ENCODE measurements at regions not wholly inside any gene's neighbourhood (a gene's known extent, or its start where the extent isn't known, plus 50 kb on each side); places are given as distances from the start of the nearest gene placed in this dataset.
A peak's percentile ranks its signal among the peaks of the same experiment; 100 is the strongest.

DNA sequence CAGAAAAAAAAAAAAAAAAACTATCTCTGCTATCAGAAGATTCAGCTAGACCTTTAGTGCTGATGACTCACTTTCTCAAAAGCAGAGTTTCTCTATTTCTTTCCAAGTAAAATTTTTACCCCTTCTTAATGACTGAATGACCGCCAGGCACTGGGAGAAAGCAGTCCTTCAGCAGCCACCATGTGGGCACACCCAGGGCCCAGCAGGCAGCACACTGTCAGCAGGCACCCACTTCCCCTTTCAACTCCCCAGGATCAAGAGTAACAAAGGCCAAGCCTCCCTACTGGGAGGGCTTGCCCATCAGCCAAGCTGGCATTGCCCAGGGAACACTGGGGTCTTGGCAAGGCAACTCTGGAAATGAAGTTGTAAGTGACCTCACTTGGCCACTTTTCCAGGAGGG lies 201.9 kb upstream of the MAMLD1 start:
- FAIRE-seq = no peak
- DNase-seq (ENCODE audit: extremely low spot score, insufficient read length, low read depth) = no peak

DNA sequence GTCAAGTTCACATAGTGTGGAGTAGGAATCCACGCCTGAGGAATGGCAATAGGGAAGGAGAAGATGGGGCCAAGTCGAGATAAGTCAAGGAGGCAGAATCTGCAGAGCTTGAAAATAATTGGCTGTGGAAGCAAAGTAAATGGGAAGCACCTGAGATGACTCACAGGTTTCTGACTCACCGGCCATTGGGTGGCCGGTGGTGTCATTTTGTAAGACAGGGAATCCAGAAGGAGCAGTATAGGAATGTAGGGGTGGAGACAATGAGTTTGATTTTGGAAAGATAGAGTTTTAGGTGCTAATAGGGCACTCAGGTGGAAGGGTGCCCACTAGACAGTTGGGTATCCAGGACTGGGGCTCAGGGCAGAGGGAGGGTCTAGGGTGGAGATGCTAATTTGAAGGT lies 201.0 kb upstream of the MAMLD1 start:
- no peak for FAIRE-seq
- DNase-seq (ENCODE audit: extremely low spot score, insufficient read length, low read depth) = no peak

DNA sequence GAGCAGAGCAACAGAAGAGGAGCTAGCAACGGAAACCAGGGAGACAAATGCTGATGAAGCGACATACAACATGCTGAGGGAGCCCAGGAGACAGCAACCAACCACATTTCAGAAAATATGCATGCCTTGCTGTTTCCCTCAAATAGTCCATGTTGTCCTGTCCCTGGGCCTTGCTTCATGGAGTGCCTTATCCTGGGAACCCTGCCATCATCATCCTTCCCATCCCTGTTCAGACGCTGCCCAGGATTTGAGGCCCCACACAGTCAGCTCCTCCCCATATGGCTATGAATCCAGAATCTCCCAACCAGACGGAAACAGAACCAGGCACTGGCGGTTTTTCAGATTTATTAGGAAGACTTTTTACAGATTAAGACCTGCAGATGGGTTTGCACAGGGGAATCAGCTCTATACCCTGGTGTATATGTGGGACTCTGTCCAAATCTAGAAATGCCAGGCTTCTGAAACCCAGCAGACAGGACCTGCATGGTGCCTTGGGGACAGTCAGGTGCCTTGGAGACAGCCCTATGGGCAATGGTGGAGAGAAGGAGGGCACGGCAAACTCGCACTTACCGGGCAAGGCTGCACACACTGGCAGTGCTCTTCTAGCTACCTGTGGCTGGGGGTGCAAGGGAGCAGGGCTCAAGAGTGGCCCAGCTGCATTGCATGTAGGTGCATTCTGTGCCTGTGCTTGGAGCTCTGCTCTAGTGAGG lies 199.7 kb upstream of the MAMLD1 start:
- DNase-seq (ENCODE audit: extremely low spot score, insufficient read length, low read depth) (no peak), FAIRE-seq (no peak)

DNA sequence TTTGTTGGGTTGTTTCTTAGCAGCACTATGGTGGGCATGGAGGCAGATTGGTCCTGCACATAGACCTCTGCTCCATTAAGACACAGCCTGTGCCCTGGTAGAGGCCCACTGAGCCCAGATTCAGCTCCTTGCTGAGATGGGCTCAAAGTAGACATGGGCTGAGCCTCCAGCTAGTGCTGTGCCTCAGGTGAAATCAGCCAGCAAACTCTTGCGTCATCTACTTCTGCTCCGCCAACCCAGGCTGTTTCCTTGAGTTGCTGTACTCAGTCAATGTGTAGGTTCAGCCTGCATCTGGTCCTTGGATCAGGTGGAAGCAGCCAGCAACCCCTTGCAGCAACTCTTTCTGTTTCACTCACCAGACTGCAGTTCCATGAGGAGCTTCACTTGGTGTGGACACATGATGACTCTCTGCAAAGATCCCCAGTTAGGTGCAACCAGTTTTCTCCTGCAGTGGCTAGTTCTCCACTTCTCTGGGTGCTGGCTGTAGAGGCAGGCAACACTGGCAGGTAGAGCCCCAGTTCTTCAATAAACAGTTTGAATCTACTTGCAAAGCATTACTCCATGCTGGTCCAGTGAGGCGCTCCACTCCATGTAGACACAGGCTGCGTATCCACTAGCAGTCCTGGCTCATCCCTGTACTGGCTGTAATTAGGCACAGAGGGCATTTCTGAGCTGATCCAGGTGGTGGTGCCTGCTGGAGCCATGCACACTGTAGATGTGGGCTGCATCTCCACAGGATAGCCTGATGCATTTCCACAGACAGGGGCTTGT lies 199.0 kb upstream of the MAMLD1 start:
- no peak for DNase-seq (ENCODE audit: extremely low spot score, insufficient read length, low read depth)
- FAIRE-seq = no peak

DNA sequence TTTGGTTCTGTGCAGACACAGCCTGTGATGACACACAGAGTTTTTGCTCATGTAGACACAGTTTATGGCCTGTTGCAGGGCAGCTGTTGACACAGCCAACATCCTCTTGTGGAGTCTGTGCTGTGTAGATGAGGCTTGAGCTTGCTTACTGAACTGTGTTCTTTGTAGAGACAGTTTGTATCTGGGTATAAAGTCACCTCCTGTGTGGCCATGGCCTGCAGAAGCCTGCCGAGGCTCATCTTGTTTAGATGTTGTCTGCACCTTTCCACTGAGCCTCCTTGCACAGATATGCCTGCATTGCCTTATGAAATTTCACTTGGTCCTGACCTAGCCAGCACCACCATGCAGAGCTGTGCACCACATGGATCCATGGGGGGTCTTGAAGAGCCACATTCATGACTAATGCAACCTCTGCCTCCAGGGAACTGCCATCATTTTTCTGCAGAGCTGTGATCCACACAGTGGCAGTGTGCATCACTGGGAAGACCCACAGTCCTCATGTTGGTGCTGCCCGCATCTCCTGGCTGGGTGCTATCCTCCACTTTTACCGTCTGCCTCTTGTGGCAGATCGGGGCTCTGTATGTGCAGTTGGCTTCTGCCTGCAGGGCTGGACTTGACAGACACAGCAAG lies 198.0 kb upstream of the MAMLD1 start:
- FAIRE-seq (no peak), DNase-seq (ENCODE audit: extremely low spot score, insufficient read length, low read depth) (no peak)

DNA sequence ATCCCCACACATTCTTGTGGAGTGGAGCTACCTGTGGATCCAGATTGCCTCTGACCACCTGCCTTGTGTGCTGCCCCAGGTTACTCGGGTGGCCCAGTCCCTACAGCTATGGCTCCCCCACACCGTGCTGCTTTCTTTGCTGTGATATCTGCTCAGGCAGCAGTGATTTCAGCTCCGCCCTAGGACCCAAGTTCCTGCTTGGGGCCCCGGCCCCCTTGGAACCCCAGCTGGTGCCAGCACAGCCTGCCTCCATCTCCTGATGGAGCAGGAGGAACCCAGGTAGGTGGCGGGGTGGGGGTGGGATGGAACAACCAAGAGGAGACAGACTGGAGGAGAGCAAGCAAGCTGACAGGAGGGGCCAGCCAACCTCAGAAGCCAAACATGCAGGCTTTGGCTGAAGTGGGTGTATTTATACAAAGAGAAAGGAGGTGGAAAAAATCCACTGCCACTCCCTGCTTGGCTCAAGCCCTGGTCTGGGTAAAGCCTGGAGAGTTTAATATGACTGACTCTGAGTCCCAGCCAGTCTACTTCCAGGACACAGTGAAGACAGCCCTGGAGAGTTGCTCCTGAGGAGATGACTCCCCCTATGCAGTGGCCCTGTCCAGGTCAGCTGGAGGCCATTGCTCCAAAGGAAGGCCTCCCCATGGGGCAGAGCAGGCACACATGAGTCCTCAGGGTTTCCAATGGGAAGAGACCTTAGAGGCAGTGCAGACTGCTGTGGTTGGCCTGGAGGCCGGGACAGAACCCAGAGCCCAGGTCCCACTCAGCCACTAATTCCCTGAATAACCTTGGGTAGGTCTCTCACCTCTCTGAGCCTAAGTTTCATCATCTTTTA lies 197.1 kb upstream of the MAMLD1 start:
- FAIRE-seq (no peak), DNase-seq (ENCODE audit: extremely low spot score, insufficient read length, low read depth) (no peak)

DNA sequence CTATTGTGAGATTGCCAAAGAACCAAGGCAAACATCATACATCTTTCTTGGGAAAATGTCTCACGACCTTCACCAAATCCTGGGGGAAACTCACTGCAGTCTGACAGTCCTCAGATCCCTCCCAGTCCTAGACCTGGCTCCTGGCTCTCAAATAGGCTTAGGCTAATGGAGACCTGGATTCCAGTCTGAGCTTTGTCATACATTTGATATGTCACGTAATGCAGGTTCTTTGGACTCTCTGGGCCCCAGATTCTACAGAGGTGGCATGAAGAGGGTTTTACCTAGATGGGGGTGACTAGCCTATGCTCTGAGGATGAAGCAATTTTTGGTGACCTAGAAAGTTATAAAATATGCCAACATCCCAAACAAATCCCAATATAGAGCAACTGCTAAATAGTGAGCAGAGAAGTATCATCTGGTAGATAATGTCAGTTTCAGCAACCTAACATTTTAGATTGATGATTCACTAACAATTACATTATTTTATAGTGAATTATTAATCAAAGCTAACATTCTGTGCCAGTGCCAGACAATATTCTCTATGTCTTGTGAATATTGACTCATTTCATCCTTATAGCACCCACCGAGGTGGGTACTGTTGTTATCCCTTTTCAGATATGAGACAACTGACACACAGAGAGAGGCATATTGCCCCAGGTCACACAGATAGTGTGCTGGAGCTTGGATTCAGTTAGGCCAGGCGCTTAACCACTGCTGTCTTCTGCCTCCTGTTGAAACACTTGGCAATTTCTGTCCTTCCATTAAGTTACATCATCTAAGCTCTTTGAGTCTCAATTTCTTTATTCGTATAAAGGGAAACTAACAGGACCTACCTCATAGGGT lies 195.4 kb upstream of the MAMLD1 start:
- DNase-seq (ENCODE audit: extremely low spot score, insufficient read length, low read depth) = no peak
- no peak for FAIRE-seq

DNA sequence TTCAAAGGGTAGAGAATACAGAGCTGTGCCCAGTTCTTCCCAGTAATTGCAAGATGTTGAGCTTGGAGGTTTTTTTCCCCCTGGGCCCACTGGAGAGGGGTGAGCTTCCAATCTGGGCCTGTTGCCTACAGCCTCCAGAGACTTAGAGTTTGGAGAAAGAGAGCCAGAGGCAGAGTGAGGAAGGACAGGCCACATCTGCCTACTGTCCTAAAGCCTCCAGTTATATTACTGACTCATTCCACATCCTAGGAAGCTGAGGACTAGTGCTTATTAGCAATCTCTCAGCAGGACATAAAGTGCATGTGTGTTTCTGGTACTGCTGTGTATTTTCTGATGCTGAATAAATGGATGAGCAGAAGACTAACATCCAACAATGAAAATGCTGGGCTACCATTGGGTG lies 181.0 kb upstream of the MAMLD1 start:
- FAIRE-seq (no peak), DNase-seq (ENCODE audit: extremely low spot score, insufficient read length, low read depth) (no peak)

DNA sequence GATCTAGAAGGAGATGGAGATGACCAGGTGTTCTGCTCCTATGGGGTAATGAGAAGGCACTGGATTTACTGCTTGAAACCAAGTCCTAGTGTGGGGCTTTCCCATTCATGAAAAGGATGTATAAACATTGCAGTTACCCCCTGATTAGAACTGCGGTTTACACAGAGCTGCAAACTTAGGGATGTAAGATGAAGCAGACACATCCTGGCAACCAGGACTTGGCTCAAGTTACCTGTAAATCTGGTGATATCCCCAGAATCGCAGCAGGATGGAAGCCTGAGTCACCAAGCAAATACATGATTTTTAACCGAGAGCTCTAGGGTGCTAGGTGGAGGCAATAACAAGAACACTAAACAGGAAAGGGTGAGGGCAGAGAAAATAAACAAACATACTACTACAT lies 178.6 kb upstream of the MAMLD1 start:
- DNase-seq (ENCODE audit: extremely low spot score, insufficient read length, low read depth) (no peak), FAIRE-seq (peak; percentile 58)

DNA sequence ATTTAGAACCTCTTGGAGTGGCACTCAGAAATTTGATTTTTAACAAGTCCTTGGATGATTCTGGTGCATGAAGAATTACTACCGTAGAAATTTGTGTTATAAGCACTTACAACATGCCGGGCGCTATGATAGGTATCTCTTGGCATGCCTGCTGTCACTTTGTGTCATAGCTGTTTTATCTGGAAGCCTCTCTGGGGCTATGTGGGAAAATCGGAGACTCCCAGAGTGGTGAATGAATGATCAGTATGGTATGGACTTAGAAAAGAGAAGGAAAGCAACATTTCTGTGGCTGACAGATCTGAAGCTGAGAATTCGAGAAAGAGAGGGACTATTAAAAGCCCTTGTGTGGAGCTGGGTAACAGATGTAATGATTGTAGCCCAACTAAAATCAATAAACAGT lies 177.4 kb upstream of the MAMLD1 start:
- DNase-seq (ENCODE audit: extremely low spot score, insufficient read length, low read depth) (no peak), FAIRE-seq (no peak)

DNA sequence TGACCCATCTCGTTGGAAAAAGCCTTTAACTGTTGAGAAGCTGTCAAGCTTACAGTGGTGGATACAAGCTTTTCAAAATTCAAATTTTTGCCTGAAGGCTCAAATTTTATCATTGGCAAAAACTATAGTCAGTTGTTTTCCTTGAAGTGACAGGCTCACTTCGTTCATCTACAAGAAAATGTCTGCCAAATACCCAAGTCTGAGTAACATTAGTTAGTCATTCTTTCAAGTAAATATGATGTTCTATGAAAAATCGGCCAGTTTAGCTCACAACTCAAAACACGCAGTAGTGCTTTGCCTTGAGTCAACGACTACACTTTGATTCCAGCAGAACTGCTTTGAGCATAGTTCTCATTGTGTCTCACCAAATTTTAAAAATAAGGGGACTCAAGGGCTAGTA lies 170.3 kb upstream of the MAMLD1 start:
- DNase-seq (ENCODE audit: extremely low spot score, insufficient read length, low read depth) (no peak), FAIRE-seq (no peak)

DNA sequence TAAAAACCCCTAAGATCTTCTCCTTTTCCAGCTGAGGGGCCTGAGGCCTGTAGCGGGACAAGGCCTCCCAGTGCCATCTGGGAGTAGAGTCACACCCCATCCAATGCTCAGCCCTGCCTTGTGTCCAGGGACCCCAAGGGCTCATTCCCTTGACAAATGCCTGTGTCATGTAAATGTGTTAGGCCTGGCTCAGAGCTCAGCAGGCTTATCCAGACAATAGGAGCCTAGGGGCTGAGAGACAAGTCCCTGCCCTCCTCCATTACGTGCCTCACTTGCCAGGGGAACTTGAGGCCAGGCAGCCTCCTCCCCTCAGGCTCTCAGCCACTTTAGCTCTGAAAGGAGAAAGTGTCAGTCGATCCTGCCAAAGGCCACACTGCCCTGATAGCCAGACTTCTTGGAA lies 166.8 kb upstream of the MAMLD1 start:
- no peak for DNase-seq (ENCODE audit: extremely low spot score, insufficient read length, low read depth)

DNA sequence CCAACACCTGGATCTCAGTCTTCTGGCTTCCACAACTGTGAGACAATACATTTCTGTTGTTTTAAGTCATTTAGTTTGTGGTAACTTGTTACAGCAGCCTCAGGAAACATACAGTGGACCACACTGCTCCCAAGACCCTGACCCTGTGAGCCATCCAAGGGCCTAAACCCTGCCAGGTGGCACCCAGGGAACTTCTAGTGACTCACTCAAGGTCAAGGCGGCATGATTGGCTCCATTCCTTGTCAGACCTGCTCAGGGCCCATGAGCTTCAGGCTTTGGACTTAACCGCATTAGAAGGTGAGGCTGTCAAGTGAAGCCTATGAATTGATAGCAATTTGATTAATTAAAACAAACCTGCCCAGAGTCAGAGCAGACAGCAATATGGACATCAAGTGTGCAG lies 165.7 kb upstream of the MAMLD1 start:
- FAIRE-seq (no peak), DNase-seq (ENCODE audit: extremely low spot score, insufficient read length, low read depth) (no peak)

More for the DNA sequence above, 166.8 kb upstream of the MAMLD1 start:
- no peak for FAIRE-seq

DNA sequence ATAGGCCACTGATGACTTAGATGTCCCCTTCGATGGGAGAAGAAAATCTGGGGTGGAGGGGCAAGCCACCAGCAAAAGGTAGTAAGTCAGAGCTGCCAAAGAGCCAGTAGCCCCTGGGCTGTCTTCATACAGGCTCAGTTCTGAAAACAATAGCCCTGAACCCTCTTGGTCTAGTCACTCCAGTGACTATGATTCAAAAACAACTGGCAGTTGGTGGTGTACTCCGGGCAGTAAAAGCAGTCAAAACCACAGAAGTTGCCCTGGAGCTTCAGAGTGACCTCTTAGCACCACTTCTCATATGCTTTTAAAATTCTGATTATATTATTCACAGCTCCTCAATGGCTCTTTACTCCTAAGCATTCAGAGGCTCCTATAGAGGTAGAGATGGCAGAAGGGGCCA lies 164.3 kb upstream of the MAMLD1 start:
- no peak for DNase-seq (ENCODE audit: extremely low spot score, insufficient read length, low read depth)
- FAIRE-seq = no peak

DNA sequence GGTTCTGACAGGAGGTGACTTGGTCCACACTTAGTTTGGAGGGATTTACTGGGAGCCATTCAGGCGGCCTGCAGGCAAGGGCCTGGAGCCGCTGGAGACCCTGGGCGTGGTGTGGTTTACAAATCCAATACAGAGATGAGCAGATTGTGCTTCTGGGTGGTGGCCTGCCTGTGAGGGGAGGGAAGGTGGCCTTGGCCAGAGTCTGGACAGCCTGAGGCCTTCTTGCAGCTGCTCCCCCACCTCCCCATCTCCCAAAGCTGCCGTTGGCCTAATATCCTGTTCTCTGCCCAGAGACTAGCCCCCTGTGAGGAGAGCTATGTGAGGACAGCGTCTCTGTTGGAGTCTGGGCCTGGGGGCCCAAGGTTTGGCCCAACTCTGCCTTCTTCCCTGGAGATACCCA lies 163.9 kb upstream of the MAMLD1 start:
- FAIRE-seq (no peak), DNase-seq (ENCODE audit: extremely low spot score, insufficient read length, low read depth) (no peak)

DNA sequence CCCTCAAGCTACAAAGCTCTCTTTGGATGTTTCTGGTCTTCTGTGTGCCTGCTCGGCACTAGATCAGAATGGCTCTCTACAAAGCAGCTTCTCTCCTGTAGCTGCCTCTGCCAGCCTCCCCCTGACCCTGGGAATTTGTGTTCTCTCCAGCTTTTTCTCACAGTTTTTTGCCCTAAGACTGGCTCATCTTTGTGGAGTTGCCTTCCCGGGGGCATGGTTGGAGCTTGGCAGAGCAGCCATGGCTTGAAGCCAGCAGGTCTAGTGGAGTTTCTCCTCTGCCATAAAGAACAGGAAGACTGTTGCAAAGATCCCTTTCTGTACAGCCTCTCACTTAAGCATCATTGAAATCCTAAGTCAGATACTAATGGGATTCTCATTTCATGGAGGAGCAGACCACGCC lies 163.3 kb upstream of the MAMLD1 start:
- FAIRE-seq (no peak), DNase-seq (ENCODE audit: extremely low spot score, insufficient read length, low read depth) (no peak)

DNA sequence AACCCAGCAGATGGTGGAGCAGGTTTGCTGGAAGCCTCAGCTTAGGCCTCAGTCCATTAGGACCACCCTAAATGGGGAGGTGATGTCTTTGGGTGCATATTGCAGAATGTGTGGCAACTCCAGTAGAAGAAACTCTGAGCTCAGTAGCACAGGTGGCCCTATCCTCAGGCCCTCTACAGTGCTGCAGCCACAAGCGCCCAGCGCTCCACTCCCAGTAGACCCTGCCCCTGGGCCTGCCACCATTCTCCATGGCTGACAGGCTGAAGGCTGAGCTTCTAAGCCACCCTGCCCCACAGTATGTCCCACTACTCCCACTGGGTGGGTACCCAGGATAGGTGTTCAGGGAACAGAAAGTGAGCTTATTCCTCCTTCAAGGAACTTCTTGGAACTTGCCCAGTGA lies 162.8 kb upstream of the MAMLD1 start:
- DNase-seq (ENCODE audit: extremely low spot score, insufficient read length, low read depth) (no peak), FAIRE-seq (no peak)

DNA sequence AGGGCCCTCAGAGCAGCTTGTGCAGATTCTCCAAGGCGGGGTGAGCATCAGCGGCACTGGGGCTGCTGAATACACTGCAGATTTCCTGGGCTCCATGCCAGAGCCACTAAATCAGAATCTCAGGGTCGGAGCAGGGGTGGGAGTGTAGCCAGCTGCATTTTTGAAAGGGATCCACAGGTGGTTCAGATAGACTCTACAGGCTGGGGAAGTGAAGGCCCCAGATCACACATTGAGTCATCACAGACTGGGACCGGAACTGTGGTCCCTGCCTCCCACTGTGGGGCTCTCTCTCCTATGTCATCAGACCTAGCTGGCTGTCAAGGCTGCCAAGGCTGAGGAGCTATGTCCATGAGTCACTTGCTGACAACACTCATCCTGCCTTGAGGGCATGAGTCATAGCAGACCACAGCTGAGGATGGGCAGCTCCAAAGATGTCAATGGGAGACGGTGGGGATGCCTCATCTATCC lies 162.3 kb upstream of the MAMLD1 start:
- peak; percentile 98 for FAIRE-seq
- peak; percentile 38 for DNase-seq (ENCODE audit: extremely low spot score, insufficient read length, low read depth)

DNA sequence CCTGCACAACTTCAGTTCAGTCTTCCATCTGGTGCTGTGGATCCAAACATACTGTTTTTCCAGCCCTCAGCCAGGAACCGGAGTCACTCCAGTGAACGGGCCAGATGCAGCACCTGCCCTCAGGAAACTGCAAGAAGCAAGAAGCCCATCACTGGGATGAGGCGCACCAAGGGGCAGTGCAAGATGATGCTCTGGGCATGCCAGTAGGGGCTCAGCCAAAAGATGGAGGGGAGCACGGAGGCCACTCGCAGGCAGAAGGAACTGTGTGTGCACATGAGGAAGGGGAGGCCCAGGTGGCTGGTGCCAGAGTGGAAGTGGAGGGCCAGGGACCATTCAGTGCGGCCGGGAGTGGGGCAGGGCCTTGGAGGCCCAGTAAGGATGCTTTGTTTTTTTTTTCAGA lies 161.7 kb upstream of the MAMLD1 start:
- DNase-seq (ENCODE audit: extremely low spot score, insufficient read length, low read depth) (no peak), FAIRE-seq (no peak)

DNA sequence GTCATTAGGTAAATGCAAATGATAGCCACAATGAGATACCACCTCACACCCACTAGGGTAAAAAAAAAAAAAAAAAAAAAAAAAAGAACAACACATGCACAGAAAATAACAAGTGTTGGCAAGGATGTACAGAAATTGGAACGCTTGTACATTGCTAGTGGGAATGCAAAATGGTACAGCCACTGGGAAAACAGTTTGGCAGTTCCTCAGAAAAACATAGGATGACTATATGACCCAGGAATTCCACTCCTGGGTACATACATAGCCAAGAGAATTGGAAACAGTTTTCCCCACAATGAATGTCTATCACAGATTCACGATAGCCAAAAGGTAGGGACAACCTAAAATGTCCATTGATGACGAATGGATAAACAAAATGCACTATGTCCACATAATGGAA lies 161.3 kb upstream of the MAMLD1 start:
- no peak for FAIRE-seq
- no peak for DNase-seq (ENCODE audit: extremely low spot score, insufficient read length, low read depth)

Data from GM18507 (cell line).